ENCODE measurements at regions not wholly inside any gene's neighbourhood (a gene's known extent, or its start where the extent isn't known, plus 50 kb on each side); places are given as distances from the start of the nearest gene placed in this dataset.
"Not testable (repeated sequence)": the region's sequence is repeated elsewhere in the genome, so short reads cannot be mapped to it uniquely, and the experiment has no call there.

- not testable (repeated sequence) for H3K23ac ChIP-seq (ENCODE audit: low read depth, low read length, poor library complexity); H2AK5ac ChIP-seq (ENCODE audit: low read depth, low read length); H3K79me1 ChIP-seq (ENCODE audit: low read depth, low read length); H4K8ac ChIP-seq (ENCODE audit: low read depth, low read length); H3K4ac ChIP-seq (ENCODE audit: low read length); H2BK5ac ChIP-seq (ENCODE audit: low read length); H3K18ac ChIP-seq (ENCODE audit: low read length); H3K27me3 ChIP-seq (ENCODE audit: control insufficient read depth in 3 of 3, insufficient read depth in 3 of 3, low read depth in 1 of 3, low read length in 3 of 3); H2AFZ ChIP-seq (ENCODE audit: low read length); H3K4me2 ChIP-seq (ENCODE audit: insufficient read depth, low read length, poor library complexity, severe bottlenecking); H3K27ac ChIP-seq (replicated peaks; ENCODE audit: low read length); H3K4me3 ChIP-seq (ENCODE audit: low read length in 2 of 2); H2BK120ac ChIP-seq (ENCODE audit: low read depth, low read length); DNase-seq (ENCODE audit: low spot score); H3K9ac ChIP-seq (ENCODE audit: low read depth, low read length, poor library complexity); H2BK12ac ChIP-seq (ENCODE audit: low read length); H4K91ac ChIP-seq (ENCODE audit: low read depth, low read length, poor library complexity); H3K14ac ChIP-seq (ENCODE audit: low read length); H3K4me1 ChIP-seq (ENCODE audit: control insufficient read depth in 2 of 2, insufficient read depth in 1 of 2, low read depth in 1 of 2, low read length in 2 of 2); H2BK15ac ChIP-seq (ENCODE audit: low read length)
- Histone ChIP-seq H3K9me3 (replicated peaks in 1 of 2; ENCODE audit: control insufficient read depth in 2 of 2, insufficient read depth in 1 of 2, low read depth in 1 of 2, low read length in 2 of 2) (peaks cover 2 to 32% of the 10 kb centered on the region in 2 donors), H3K36me3 (replicated peaks in 1 of 2; ENCODE audit: control insufficient read depth in 2 of 2, insufficient read depth in 2 of 2, low read length in 2 of 2) (peaks cover 17 to 92% of the 10 kb centered on the region in 2 donors)
- WGBS, 2 donors (ENCODE audit: extremely low coverage in 2 of 2, insufficient read length in 2 of 2, insufficient replicate concordance in 1 of 2) = no CpG with 5 or more reads among the region's 8 CpGs
These were observed 145.2 kb downstream of the SNRPN start for GRCh38 chr15:25099966-25100365.

- Histone ChIP-seq H2AK5ac (ENCODE audit: low read depth, low read length) (no peak overlapping the region), H3K4me3 (ENCODE audit: low read length in 2 of 2) (no peak overlapping the region), H3K79me1 (ENCODE audit: low read depth, low read length) (no peaks in the 10 kb centered on the region), H3K4me1 (ENCODE audit: control insufficient read depth in 2 of 2, insufficient read depth in 1 of 2, low read depth in 1 of 2, low read length in 2 of 2) (no peaks in the 10 kb centered on the region), H4K8ac (ENCODE audit: low read depth, low read length) (no peak overlapping the region), H3K4ac (ENCODE audit: low read length) (no peak overlapping the region), H3K27ac (replicated peaks; ENCODE audit: low read length) (no peak overlapping the region), H2BK5ac (ENCODE audit: low read length) (no peak overlapping the region), H3K9ac (ENCODE audit: low read depth, low read length, poor library complexity) (no peak overlapping the region), H4K91ac (ENCODE audit: low read depth, low read length, poor library complexity) (no peak overlapping the region), H3K18ac (ENCODE audit: low read length) (no peak overlapping the region), H3K27me3 (ENCODE audit: control insufficient read depth in 3 of 3, insufficient read depth in 3 of 3, low read depth in 1 of 3, low read length in 3 of 3) (no peaks in the 10 kb centered on the region), H3K36me3 (replicated peaks in 1 of 2; ENCODE audit: control insufficient read depth in 2 of 2, insufficient read depth in 2 of 2, low read length in 2 of 2) (peaks cover 13 to 93% of the 10 kb centered on the region in 2 donors), H2BK15ac (ENCODE audit: low read length) (no peak overlapping the region), H3K14ac (ENCODE audit: low read length) (no peak overlapping the region), H2BK120ac (ENCODE audit: low read depth, low read length) (no peak overlapping the region), H2BK12ac (ENCODE audit: low read length) (no peak overlapping the region), H3K4me2 (ENCODE audit: insufficient read depth, low read length, poor library complexity, severe bottlenecking) (no peak overlapping the region), H3K9me3 (replicated peaks in 1 of 2; ENCODE audit: control insufficient read depth in 2 of 2, insufficient read depth in 1 of 2, low read depth in 1 of 2, low read length in 2 of 2) (peaks cover 4 to 20% of the 10 kb centered on the region in 2 donors), H2AFZ (ENCODE audit: low read length) (no peak overlapping the region), H3K23ac (ENCODE audit: low read depth, low read length, poor library complexity) (no peak overlapping the region)
- WGBS, 2 donors (ENCODE audit: extremely low coverage in 2 of 2, insufficient read length in 2 of 2, insufficient replicate concordance in 1 of 2) = no CpG with 5 or more reads among the region's 1 CpG
- no peak for DNase-seq (ENCODE audit: low spot score)
These were observed 151.4 kb downstream of the SNRPN start for GRCh38 chr15:25106209-25106608.

DNA sequence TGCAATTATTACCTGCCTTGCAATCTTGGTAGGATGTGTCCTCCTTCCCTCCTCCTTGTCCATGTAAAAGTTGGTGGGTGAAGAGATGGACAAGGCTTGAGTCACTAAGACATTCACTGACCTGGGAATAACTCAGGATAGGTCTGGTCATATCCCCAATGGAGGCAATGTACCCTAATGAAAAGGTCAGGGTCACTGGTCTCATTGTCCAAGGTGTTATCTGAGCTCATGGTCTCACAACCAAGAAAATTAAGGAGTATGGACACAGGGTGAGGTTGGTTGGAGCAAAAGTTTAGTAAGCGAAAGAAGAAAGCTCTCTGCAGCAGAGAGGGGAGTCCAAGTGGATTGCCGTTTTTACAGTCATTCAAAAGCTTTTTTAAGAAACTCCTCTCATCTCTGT lies 179.0 kb downstream of the SNRPN start:
- Histone ChIP-seq H2AFZ (ENCODE audit: low read length) (no peak overlapping the region), H4K8ac (ENCODE audit: low read depth, low read length) (no peak overlapping the region), H4K91ac (ENCODE audit: low read depth, low read length, poor library complexity) (no peak overlapping the region), H3K4me2 (ENCODE audit: insufficient read depth, low read length, poor library complexity, severe bottlenecking) (no peak overlapping the region), H3K14ac (ENCODE audit: low read length) (no peak overlapping the region), H3K27me3 (ENCODE audit: control insufficient read depth in 3 of 3, insufficient read depth in 3 of 3, low read depth in 1 of 3, low read length in 3 of 3) (no peaks in the 10 kb centered on the region), H3K27ac (replicated peaks; ENCODE audit: low read length) (no peak overlapping the region), H3K79me1 (ENCODE audit: low read depth, low read length) (no peaks in the 10 kb centered on the region), H3K4ac (ENCODE audit: low read length) (no peak overlapping the region), H2AK5ac (ENCODE audit: low read depth, low read length) (no peak overlapping the region), H3K9me3 (replicated peaks in 1 of 2; ENCODE audit: control insufficient read depth in 2 of 2, insufficient read depth in 1 of 2, low read depth in 1 of 2, low read length in 2 of 2) (peaks cover 0 to 3% of the 10 kb centered on the region in 2 donors), H3K18ac (ENCODE audit: low read length) (no peak overlapping the region), H3K36me3 (replicated peaks in 1 of 2; ENCODE audit: control insufficient read depth in 2 of 2, insufficient read depth in 2 of 2, low read length in 2 of 2) (peaks cover 0 to 5% of the 10 kb centered on the region in 2 donors), H2BK12ac (ENCODE audit: low read length) (no peak overlapping the region), H3K23ac (ENCODE audit: low read depth, low read length, poor library complexity) (no peak overlapping the region), H2BK15ac (ENCODE audit: low read length) (no peak overlapping the region), H3K4me3 (ENCODE audit: low read length in 2 of 2) (no peak overlapping the region), H2BK120ac (ENCODE audit: low read depth, low read length) (no peak overlapping the region), H2BK5ac (ENCODE audit: low read length) (no peak overlapping the region), H3K4me1 (ENCODE audit: control insufficient read depth in 2 of 2, insufficient read depth in 1 of 2, low read depth in 1 of 2, low read length in 2 of 2) (no peaks in the 10 kb centered on the region), H3K9ac (ENCODE audit: low read depth, low read length, poor library complexity) (no peak overlapping the region)
- WGBS, 2 donors (ENCODE audit: extremely low coverage in 2 of 2, insufficient read length in 2 of 2, insufficient replicate concordance in 1 of 2) = no CpG with 5 or more reads among the region's 2 CpGs
- DNase-seq (ENCODE audit: low spot score) = no peak

GRCh38 chr15:25134546-25134945 lies 179.8 kb downstream of the SNRPN start:
- DNase-seq (ENCODE audit: low spot score) = no peak
- Histone ChIP-seq H3K4ac (ENCODE audit: low read length) (no peak overlapping the region), H3K4me3 (ENCODE audit: low read length in 2 of 2) (no peak overlapping the region), H2BK12ac (ENCODE audit: low read length) (no peak overlapping the region), H3K27ac (replicated peaks; ENCODE audit: low read length) (no peak overlapping the region), H2BK15ac (ENCODE audit: low read length) (no peak overlapping the region), H2AFZ (ENCODE audit: low read length) (no peak overlapping the region), H3K4me1 (ENCODE audit: control insufficient read depth in 2 of 2, insufficient read depth in 1 of 2, low read depth in 1 of 2, low read length in 2 of 2) (no peaks in the 10 kb centered on the region), H4K91ac (ENCODE audit: low read depth, low read length, poor library complexity) (no peak overlapping the region), H2BK5ac (ENCODE audit: low read length) (no peak overlapping the region), H3K4me2 (ENCODE audit: insufficient read depth, low read length, poor library complexity, severe bottlenecking) (no peak overlapping the region), H3K14ac (ENCODE audit: low read length) (no peak overlapping the region), H3K9me3 (replicated peaks in 1 of 2; ENCODE audit: control insufficient read depth in 2 of 2, insufficient read depth in 1 of 2, low read depth in 1 of 2, low read length in 2 of 2) (peaks cover 0 to 2% of the 10 kb centered on the region in 2 donors), H3K27me3 (ENCODE audit: control insufficient read depth in 3 of 3, insufficient read depth in 3 of 3, low read depth in 1 of 3, low read length in 3 of 3) (no peaks in the 10 kb centered on the region), H4K8ac (ENCODE audit: low read depth, low read length) (no peak overlapping the region), H3K18ac (ENCODE audit: low read length) (no peak overlapping the region), H2AK5ac (ENCODE audit: low read depth, low read length) (no peak overlapping the region), H2BK120ac (ENCODE audit: low read depth, low read length) (no peak overlapping the region), H3K9ac (ENCODE audit: low read depth, low read length, poor library complexity) (no peak overlapping the region), H3K23ac (ENCODE audit: low read depth, low read length, poor library complexity) (no peak overlapping the region), H3K36me3 (replicated peaks in 1 of 2; ENCODE audit: control insufficient read depth in 2 of 2, insufficient read depth in 2 of 2, low read length in 2 of 2) (peaks cover 0 to 5% of the 10 kb centered on the region in 2 donors), H3K79me1 (ENCODE audit: low read depth, low read length) (no peaks in the 10 kb centered on the region)
- WGBS, 2 donors (ENCODE audit: extremely low coverage in 2 of 2, insufficient read length in 2 of 2, insufficient replicate concordance in 1 of 2) = no CpG with 5 or more reads among the region's 2 CpGs
